Thymus (tissue), 11 donors: ENCODE measurements at regions not wholly inside any gene's neighbourhood (a gene's known extent, or its start where the extent isn't known, plus 50 kb on each side); places are given as distances from the start of the nearest gene placed in this dataset.
"Not testable (repeated sequence)": the region's sequence is repeated elsewhere in the genome, so short reads cannot be mapped to it uniquely, and the experiment has no call there.

Experiments used
- DNase-seq, 9 donors: peaks; one replicate each; pipeline ENCODE4 v3.0.0-alpha.2; 2013; ENCODE audit warnings: low spot score in 9 of 9, low read depth in 6 of 9, missing footprints in 1 of 9
- H3K27ac ChIP-seq, 2 donors: one replicate each; pipeline ENCODE4 v1.5.1; 2013; ENCODE audit warnings: control low read depth in 1 of 2, low read depth in 1 of 2, low read length in 1 of 2, mild to moderate bottlenecking in 1 of 2, moderate library complexity in 1 of 2
- H3K27me3 ChIP-seq, 2 donors: one replicate each; pipeline ENCODE4 v1.5.1; 2013; ENCODE audit warnings: low read length in 1 of 2; ENCODE audit not compliant: control insufficient read depth in 2 of 2, insufficient read depth in 1 of 2
- H3K36me3 ChIP-seq, 2 donors: one replicate each; pipeline ENCODE4 v1.5.1; 2013; ENCODE audit warnings: low read length in 1 of 2, mild to moderate bottlenecking in 1 of 2, moderate library complexity in 1 of 2; ENCODE audit not compliant: control insufficient read depth in 2 of 2, insufficient read depth in 2 of 2
- H3K4me1 ChIP-seq, 2 donors: one replicate each; pipeline ENCODE4 v1.5.1; 2013; ENCODE audit warnings: low read length in 2 of 2; ENCODE audit not compliant: control insufficient read depth in 2 of 2, insufficient read depth in 2 of 2
- H3K4me3 ChIP-seq, 2 donors: one replicate each; pipeline ENCODE4 v1.5.1; 2013; ENCODE audit warnings: low read length in 2 of 2, control low read depth in 1 of 2, mild to moderate bottlenecking in 1 of 2
- H3K9me3 ChIP-seq, 2 donors: one replicate each; pipeline ENCODE4 v1.5.1; 2013; ENCODE audit warnings: low read length in 1 of 2, mild to moderate bottlenecking in 1 of 2; ENCODE audit not compliant: control insufficient read depth in 2 of 2, insufficient read depth in 1 of 2
- WGBS: extraction: QIAGEN DNeasy Blood & Tissue Kit; methylation state at CpG from one replicate; pipeline ENCODE4 v1.1.7; 2013; 5-methylcytosine and 5-hydroxymethylcytosine counted together
- donor health status: healthy.

DNA sequence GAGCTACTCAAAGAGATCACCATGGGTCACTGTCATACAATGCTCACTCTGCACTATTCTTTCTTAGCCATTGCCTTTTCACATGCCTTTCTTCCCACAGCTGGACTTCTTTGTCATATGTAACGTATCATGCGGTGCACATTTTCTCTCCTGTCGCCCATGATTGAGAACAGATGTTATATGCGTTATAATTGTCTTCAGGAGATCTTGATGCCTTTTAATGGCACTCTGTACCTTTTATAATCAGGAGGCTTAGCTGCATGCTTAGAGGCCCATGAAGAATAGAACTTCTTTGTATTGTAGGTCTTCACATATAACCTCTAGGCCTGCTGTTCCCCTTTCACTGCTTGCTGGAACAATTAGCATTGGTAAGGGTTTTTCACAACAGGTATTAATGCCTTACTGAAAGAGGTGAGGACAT is 436.1 kb downstream of the CDH10 start:
- no peaks in the 10 kb centered on the region for H3K36me3 ChIP-seq
- no peaks in the 10 kb centered on the region for H3K27me3 ChIP-seq

DNA sequence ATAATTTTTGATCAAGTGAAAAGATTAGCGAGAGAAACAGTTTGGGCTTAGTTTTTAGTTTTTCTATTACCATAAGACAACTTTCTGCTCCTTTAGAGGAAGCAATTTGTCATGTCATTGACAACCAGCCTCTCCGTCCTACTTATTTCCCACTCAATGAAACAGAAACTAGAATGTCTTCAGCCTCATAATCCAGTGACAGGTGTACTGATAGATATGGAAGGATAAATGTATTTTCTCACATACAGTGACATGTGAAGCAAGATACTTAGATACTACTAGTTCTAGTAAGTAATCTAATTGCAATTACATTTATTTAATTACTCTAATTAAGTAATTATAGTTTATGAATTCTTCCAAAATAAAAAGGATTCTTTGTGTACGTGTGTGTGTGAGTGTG is 429.7 kb downstream of the CDH10 start:
- Histone ChIP-seq H3K27ac (no peak overlapping the region), H3K36me3 (no peaks in the 10 kb centered on the region), H3K4me1 (no peaks in the 10 kb centered on the region), H3K4me3 (no peak overlapping the region), H3K9me3 (no peaks in the 10 kb centered on the region), H3K27me3 (no peaks in the 10 kb centered on the region)
- 70% methylated on average over 3 of the region's 3 CpGs for WGBS
- no peak for DNase-seq

More for the DNA sequence above, 436.1 kb downstream of the CDH10 start:
- Histone ChIP-seq H3K9me3 (no peaks in the 10 kb centered on the region), H3K4me1 (no peaks in the 10 kb centered on the region), H3K4me3 (no peak overlapping the region), H3K27ac (no peak overlapping the region)
- WGBS: 89% methylated on average over 4 of the region's 4 CpGs
- no peak for DNase-seq

DNA sequence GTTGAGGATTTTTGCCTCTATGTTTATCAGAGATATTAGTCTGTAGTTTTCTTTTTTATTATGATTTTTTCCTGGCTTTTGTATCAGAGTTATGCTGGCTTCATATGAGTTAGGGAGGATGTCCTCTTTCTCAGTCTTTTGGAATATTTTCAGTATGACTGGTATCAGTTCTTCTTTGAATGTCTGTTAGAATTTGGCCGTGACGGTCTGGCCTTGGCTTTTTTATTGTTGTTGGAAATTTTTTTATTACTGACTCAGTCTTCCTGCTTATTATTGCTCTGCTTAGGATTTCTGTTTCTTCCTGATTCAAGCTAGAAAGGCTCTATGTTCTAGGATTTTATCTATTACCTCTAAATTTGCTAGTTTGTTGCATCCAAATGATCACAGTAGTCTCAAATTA is 421.9 kb downstream of the CDH10 start:
- Histone ChIP-seq H3K36me3 (no peaks in the 10 kb centered on the region), H3K4me3 (no peak overlapping the region), H3K4me1 (no peaks in the 10 kb centered on the region), H3K27ac (no peak overlapping the region), H3K9me3 (peaks cover 0 to 3% of the 10 kb centered on the region in 2 donors), H3K27me3 (no peaks in the 10 kb centered on the region)
- 96% methylated on average over 2 of the region's 2 CpGs for WGBS
- no peak for DNase-seq

DNA sequence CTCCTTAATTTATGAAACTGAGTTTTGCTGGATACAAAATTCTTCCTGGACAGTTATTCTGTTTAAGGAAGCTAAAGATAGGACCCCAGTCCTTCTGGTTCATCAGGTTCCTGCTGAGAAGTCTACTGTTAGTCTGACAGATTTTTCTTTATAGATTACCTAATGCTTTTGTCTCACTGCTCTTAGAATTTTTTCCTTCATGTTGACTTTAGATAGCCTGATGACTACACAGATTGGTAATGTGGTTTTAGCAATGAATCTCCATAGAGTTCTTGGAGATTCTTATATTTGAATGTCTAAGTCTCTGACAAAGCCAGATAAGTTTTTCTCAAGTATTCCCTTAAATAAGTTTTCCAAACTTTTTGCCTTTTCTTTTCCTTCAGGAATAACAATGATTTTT is 419.7 kb downstream of the CDH10 start:
- no peaks in the 10 kb centered on the region for H3K4me1 ChIP-seq
- no peaks in the 10 kb centered on the region for H3K36me3 ChIP-seq
- no peak overlapping the region for H3K27ac ChIP-seq
- no peak overlapping the region for H3K4me3 ChIP-seq
- H3K27me3 ChIP-seq: no peaks in the 10 kb centered on the region
- H3K9me3 ChIP-seq: peaks cover 2 to 3% of the 10 kb centered on the region in 2 donors
- no peak for DNase-seq

DNA sequence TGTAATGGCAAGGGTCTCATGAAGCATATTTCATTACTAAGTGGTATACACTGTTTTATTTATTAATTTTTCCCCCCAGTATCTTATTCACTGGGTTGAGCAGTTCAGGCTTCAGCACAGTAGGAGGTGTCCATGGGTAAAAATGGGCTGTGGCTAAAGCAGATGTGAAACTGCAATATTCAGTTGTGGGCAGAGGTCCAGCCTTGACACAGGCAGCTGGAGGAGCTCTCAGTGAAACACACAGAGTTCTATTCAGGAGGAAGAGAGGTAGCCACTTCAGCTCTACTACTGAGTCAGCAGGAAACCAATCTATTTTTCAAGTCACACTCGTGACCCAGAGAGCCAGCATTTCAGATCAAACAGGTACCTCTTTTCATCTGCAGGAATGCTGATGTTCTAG is 418.3 kb downstream of the CDH10 start:
- 90% methylated on average over 1 of the region's 1 CpG for WGBS
- Histone ChIP-seq H3K4me3 (no peak overlapping the region), H3K36me3 (no peaks in the 10 kb centered on the region), H3K9me3 (peaks cover 0 to 2% of the 10 kb centered on the region in 2 donors), H3K27ac (no peak overlapping the region), H3K4me1 (no peaks in the 10 kb centered on the region), H3K27me3 (no peaks in the 10 kb centered on the region)
- no peak for DNase-seq

DNA sequence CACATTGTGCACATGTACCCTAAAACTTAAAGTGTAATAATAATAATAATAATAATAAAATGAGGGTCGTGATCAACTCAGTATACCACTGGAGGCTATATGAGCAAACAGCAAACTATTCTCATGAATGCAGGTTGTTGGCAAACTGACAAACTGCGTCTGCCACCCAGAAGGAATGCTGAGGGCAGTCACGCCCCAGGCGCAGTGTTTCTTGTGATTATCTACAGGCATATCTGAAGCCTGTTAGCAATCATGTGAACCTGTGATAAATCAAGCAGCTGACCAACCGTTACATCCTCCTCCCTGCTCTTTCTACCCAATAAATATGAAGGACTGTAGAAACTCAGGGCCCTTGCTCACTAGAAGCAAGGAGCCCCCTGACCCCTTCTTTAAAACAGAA is 416.9 kb downstream of the CDH10 start:
- not testable (repeated sequence) for H3K27ac ChIP-seq, H3K27me3 ChIP-seq, H3K9me3 ChIP-seq, H3K4me1 ChIP-seq, DNase-seq, H3K36me3 ChIP-seq, H3K4me3 ChIP-seq
- WGBS: 91% methylated on average over 5 of the region's 5 CpGs

DNA sequence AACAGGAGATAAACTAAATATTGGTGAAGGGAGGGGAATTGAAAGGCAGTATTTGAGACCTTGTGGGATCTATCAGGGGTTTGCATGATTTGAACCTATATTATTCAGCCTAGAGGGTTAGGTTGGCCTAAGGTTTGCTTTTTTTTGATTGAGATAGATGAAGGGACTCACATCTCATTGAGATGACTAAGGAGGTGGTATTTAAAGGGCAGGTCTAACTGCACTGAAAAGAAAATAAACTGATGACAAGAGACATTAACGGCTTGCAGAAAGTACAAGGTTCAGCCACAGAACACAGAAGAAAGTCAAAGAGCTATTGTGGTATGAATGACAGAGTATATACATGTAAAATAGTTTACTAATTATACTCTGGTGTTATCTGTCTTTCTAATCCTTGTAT is 412.7 kb downstream of the CDH10 start:
- no peaks in the 10 kb centered on the region for H3K27me3 ChIP-seq
- H3K9me3 ChIP-seq: peaks cover 0 to 2% of the 10 kb centered on the region in 2 donors
- no peaks in the 10 kb centered on the region for H3K36me3 ChIP-seq
- 92% methylated on average over 1 of the region's 1 CpG for WGBS
- no peak for DNase-seq
- H3K4me3 ChIP-seq: no peak overlapping the region
- no peaks in the 10 kb centered on the region for H3K4me1 ChIP-seq
- no peak overlapping the region for H3K27ac ChIP-seq

DNA sequence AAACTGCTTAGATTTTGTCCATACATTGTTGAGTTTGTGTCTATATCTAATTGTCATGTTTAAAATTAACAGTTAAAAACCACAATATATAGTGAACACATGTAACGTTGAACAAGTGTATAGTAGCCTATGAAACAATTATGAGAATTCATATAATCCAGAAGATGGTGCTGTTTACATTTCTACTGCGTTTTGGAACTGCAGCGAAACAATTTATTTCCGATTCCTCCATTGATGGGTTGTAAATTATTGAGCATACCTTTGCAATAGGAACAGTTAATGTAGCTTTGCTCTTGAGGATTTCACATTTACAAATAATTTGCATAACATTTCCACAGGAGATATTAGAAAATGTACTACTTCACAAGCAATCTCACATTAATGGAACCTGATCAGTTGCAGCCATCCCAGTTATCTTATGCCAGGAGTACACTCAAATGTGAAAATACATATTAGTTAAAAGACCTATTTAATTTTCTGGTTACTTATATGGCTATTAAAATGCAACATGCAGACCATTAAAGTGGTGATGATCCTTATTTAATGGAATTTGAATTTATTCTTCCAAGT is 411.8 kb downstream of the CDH10 start:
- H3K9me3 ChIP-seq: peaks cover 0 to 2% of the 10 kb centered on the region in 2 donors
- 67% methylated on average over 4 of the region's 4 CpGs for WGBS
- H3K27ac ChIP-seq: no peak overlapping the region
- no peak overlapping the region for H3K4me3 ChIP-seq
- no peaks in the 10 kb centered on the region for H3K4me1 ChIP-seq
- H3K36me3 ChIP-seq: no peaks in the 10 kb centered on the region
- no peak for DNase-seq
- H3K27me3 ChIP-seq: no peaks in the 10 kb centered on the region

DNA sequence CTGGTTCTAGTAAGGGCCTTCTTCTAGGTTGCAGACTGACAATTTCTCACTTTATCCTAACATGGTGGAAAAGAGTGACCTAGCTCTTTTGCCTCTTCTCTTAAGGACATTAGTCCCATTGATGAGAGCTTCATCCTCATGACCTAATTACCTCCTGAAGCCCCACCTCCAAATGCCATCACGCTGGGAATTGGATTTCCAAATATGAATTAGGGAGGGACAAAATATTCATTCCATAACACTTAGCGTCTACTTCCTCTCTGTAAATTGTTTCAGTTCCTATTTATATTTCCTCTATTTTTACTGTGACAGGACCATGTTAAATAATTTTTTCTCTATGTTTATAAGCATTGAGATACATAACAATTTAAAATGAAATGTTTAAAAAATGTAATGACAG is 408.8 kb downstream of the CDH10 start:
- no peak for DNase-seq
- Histone ChIP-seq H3K4me3 (no peak overlapping the region), H3K27me3 (no peaks in the 10 kb centered on the region), H3K9me3 (no peaks in the 10 kb centered on the region), H3K4me1 (no peaks in the 10 kb centered on the region), H3K36me3 (no peaks in the 10 kb centered on the region), H3K27ac (no peak overlapping the region)
- 51% methylated on average over 2 of the region's 2 CpGs for WGBS

DNA sequence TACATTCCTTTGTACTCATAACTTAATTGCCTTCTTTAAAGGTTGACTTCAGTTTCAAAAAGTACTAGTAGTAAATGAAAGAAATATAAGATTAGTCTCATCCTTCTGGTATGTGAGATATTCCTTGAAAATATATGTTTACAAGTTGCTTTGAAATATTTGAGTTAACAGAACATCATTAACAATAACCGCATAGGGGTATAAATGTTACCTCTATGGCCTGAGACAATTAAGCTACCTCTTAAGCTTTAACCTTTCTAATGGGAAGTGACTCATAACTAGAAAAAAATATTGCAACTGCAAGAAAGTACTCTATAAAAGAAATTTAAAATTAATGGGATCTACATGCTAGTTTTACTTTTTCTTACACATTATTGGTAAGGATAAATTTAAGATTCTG is 399.0 kb downstream of the CDH10 start:
- WGBS: 99% methylated on average over 1 of the region's 1 CpG
- H3K4me1 ChIP-seq: no peaks in the 10 kb centered on the region
- peaks cover 0 to 4% of the 10 kb centered on the region in 2 donors for H3K9me3 ChIP-seq
- no peak overlapping the region for H3K4me3 ChIP-seq
- no peaks in the 10 kb centered on the region for H3K36me3 ChIP-seq
- DNase-seq: no peak
- no peak overlapping the region for H3K27ac ChIP-seq
- no peaks in the 10 kb centered on the region for H3K27me3 ChIP-seq
